Heart right ventricle (tissue), 16 donors: ENCODE measurements at regions not wholly inside any gene's neighbourhood (a gene's known extent, or its start where the extent isn't known, plus 50 kb on each side); places are given as distances from the start of the nearest gene placed in this dataset.
"Not testable (repeated sequence)": the region's sequence is repeated elsewhere in the genome, so short reads cannot be mapped to it uniquely, and the experiment has no call there.

ENCODE experiments used
- ATAC-seq, 8 donors: fragments of 200-7000 bp; cut with Tn5 transposase; one replicate each; pipeline ENCODE4 v1.9.1; 2020; ENCODE audit warnings: mild to moderate bottlenecking in 8 of 8, moderate library complexity in 8 of 8, moderate number of reproducible peaks in 1 of 8
- DNase-seq, 2 donors: peaks; one replicate each; pipeline ENCODE4 v3.0.0-alpha.2; 2020
- H3K27ac ChIP-seq, 10 donors: fragments of 200-600 bp; sonication (generic) in 2 of 10; one replicate each; pipeline versions ENCODE4 v1.5.0 to v1.8.0; 2020 to 2022; ENCODE audit warnings: mild to moderate bottlenecking in 3 of 10
- H3K27me3 ChIP-seq, 7 donors: fragments of 200-600 bp; one replicate each; pipeline ENCODE4 v1.8.0; 2021 to 2022; ENCODE audit warnings: mild to moderate bottlenecking in 2 of 7
- H3K36me3 ChIP-seq, 9 donors: fragments of 200-600 bp; sonication (generic) in 1 of 9; one replicate each; pipeline versions ENCODE4 v1.5.0 to v1.8.0; 2020 to 2022; ENCODE audit warnings: mild to moderate bottlenecking in 2 of 9
- H3K4me1 ChIP-seq, 9 donors: fragments of 200-600 bp; sonication (generic) in 1 of 9; one replicate each; pipeline versions ENCODE4 v1.5.0 to v1.8.0; 2020 to 2022; ENCODE audit warnings: mild to moderate bottlenecking in 4 of 9
- H3K4me3 ChIP-seq, 10 donors: fragments of 200-600 bp; sonication (generic) in 2 of 10; one replicate each; pipeline versions ENCODE4 v1.5.0 to v1.8.0; 2020 to 2022; ENCODE audit warnings: mild to moderate bottlenecking in 7 of 10, moderate library complexity in 2 of 10
- H3K9me3 ChIP-seq, 11 donors: fragments of 200-600 bp in 10 of 11; sonication (generic) in 2 of 11; one replicate each; pipeline versions ENCODE4 v1.5.0 to v1.8.0; 2013 to 2022; ENCODE audit warnings: mild to moderate bottlenecking in 2 of 11, control low read depth in 1 of 11, moderate library complexity in 1 of 11
- CTCF ChIP-seq, 9 donors: fragments of 200-600 bp; sonication (generic) in 2 of 9; IDR thresholded peaks; one replicate each; pipeline versions ENCODE4 v1.5.0 to v1.8.0; 2021 to 2022; ENCODE audit warnings: antibody characterized with exemption in 9 of 9, mild to moderate bottlenecking in 5 of 9, moderate library complexity in 1 of 9
- WGBS, 2 donors: extraction: QIAGEN DNeasy Blood & Tissue Kit; methylation state at CpG; one replicate each; pipeline ENCODE4 v1.1.7; 2013; ENCODE audit warnings: inconsistent platforms in 1 of 2; 5-methylcytosine and 5-hydroxymethylcytosine counted together
- intact Hi-C, 10 donors: fragments of 100-400 bp; cut with DNase I; formaldehyde crosslinking; loops; one replicate each; pipeline versions ENCODE4 v1.11.1 to v1.14.2; 2022
- donor health status: Arrhythmogenic right ventricular cardiomyopathy.
- donor health status: ischemic (EF 13 %, LVEDD 7.1; RV severe dilation, severe dysfunction).
- donor health status: healthy with polysubstance abuse.
- donor health status: DM: no; HTN: yes; CAD: no.
- donor health status: DM: no; HTN: no; CAD: no.
- donor health status: ischemic (EF 25% LVEDD 6.9; RV normal size, moderate dysfunction).
- donor health status: ischemic (EF 25% LVEDD 5.7; RV mildly dilated, moderate dysfunction).
- donor health status: healthy.
- donor health status: DM: yes; HTN: yes; CAD: no.
- donor health status: Ischemic cardiomyopathy.
- donor health status: ischemic (EF 35%, LVEDD 5.7; RV mildly dilated, moderate dysfunction).
- donor health status: nonischemic (EF 11% LVEDD 7.7; RV severe dilation, severe dysfunction).
- donor health status: DM: yes; HTN: yes; CAD: no.
- donor health status: PGD.
- donor health status: ischemic (EF 29% LVEDD 5.4; RV normal size, mild dysfunction).
- donor health status: nonischemic (EF 23%, LVEDD 6.1; RV moderate dilation, normal function).

DNA sequence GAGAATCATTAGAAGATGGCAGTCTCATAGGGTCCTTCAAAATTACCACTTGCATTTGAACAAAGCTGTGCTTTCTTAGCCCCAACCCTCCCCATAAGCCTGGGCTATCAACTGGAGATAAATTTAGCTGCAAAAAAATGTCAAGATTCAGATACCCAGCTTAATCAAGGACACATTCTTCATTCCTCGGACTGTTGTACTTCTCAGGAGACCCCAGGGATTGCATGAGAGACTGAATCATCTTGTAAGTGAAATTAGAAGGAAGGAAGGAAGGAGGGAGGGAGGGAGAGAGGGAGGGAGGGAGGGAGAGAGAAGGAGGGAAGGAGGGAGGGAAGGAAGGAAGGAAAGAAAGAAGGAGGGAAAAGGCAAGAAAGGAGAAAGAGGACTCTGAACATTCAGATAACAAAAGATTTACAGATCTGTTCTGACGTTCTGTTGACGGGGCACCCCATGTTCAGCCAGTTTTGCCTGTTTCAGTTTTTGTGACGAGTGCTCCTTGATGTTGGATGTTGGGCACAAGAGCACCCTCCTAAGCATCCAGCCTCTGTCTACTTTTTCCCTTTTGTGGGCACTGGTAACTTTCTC lies 498.7 kb downstream of the PREX1 start:
- ATAC-seq, result no peak
- Histone ChIP-seq H3K4me3 (no peak overlapping the region), H3K36me3 (no peaks in the 10 kb centered on the region), H3K27me3 (peaks cover 0 to 6% (median 0%) of the 10 kb centered on the region in 7 donors), H3K4me1 (peaks cover 0 to 24% (median 12%) of the 10 kb centered on the region in 9 donors), H3K27ac (no peak overlapping the region), H3K9me3 (no peaks in the 10 kb centered on the region)
- no peak for TF ChIP-seq CTCF (IDR thresholded peaks at IDR 0.05)
- DNase-seq, result no peak
- WGBS, 2 donors, result 60 to 67% methylated on average over 4 of the region's 4 CpGs
- intact Hi-C loops, result loop anchor here in 1 of 10 donors (5.0 kb wide), 1 partner anchor 257 kb away; no protein-coding TSS in a partner anchor

- not testable (repeated sequence) for H3K27ac ChIP-seq, H3K36me3 ChIP-seq, H3K4me3 ChIP-seq, ATAC-seq, H3K9me3 ChIP-seq, H3K27me3 ChIP-seq, DNase-seq
- 95 to 97% methylated on average over 8 of the region's 8 CpGs for WGBS, 2 donors
- intact Hi-C loops, result loop anchor here in 1 of 10 donors (5.0 kb wide), 1 partner anchor 256 kb away; no protein-coding TSS in a partner anchor
- H3K4me1 ChIP-seq, result peaks cover 0 to 24% (median 12%) of the 10 kb centered on the region in 9 donors
These were observed 500.0 kb downstream of the PREX1 start for GRCh38 chr20:48327848-48328247.

- ATAC-seq, result peak; percentile 52 to 77 (median 65)
- no peak for TF ChIP-seq CTCF (IDR thresholded peaks at IDR 0.05)
- peak overlapping the region in 1 of 10 donors; percentile 58 for H3K27ac ChIP-seq
- DNase-seq, result peak; percentile 15 to 42
- no peaks in the 10 kb centered on the region for H3K36me3 ChIP-seq
- peaks cover 0 to 24% (median 12%) of the 10 kb centered on the region in 9 donors for H3K4me1 ChIP-seq
- peaks cover 0 to 3% (median 0%) of the 10 kb centered on the region in 7 donors for H3K27me3 ChIP-seq
- H3K9me3 ChIP-seq, result no peaks in the 10 kb centered on the region
- intact Hi-C loops, result loop anchor here in 1 of 10 donors (5.0 kb wide), 1 partner anchor 255 kb away; no protein-coding TSS in a partner anchor
- H3K4me3 ChIP-seq, result no peak overlapping the region
- WGBS, 2 donors, result 33 to 34% methylated on average over 11 of the region's 11 CpGs
These were observed 500.9 kb downstream of the PREX1 start for GRCh38 chr20:48326868-48327267.

DNA sequence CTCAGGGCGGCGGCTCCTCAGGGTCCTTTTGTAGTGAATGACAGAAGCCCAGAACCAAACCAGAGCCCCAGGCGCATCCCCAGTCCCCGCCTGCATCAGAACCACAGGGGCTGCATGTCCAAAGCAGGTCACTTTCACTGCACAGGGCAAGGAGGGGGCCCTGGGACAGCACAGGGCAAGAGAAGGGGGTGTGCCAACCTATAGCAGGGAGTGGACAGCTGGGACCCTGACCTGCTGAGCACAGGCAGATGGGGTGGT lies 501.4 kb downstream of the PREX1 start:
- Histone ChIP-seq H3K4me3 (no peak overlapping the region), H3K27ac (no peak overlapping the region), H3K4me1 (peaks cover 0 to 24% (median 12%) of the 10 kb centered on the region in 9 donors), H3K9me3 (no peaks in the 10 kb centered on the region), H3K27me3 (no peaks in the 10 kb centered on the region), H3K36me3 (no peaks in the 10 kb centered on the region)
- DNase-seq (no peak), ATAC-seq (peak in 2 of 8 donors; percentile 13 to 17)
- intact Hi-C loops, result loop anchor here in 1 of 10 donors (5.0 kb wide), 1 partner anchor 254 kb away; no protein-coding TSS in a partner anchor
- TF ChIP-seq CTCF (IDR thresholded peaks at IDR 0.05), result no peak
- WGBS, 2 donors, result 93 to 97% methylated on average over 4 of the region's 4 CpGs
